HEK293T (cell line): ENCODE measurements at regions not wholly inside any gene's neighbourhood (a gene's known extent, or its start where the extent isn't known, plus 50 kb on each side); places are given as distances from the start of the nearest gene placed in this dataset.

Experiments used
- BHLHE40 ChIP-seq: fragments of 450-650 bp; IDR thresholded peaks from 2 replicates; pipeline ENCODE4 v1.6.1; 2016; ENCODE audit warnings: mild to moderate bottlenecking, moderate library complexity, borderline replicate concordance
- FOXK2 ChIP-seq: fragments of 450-650 bp; IDR thresholded peaks from 2 replicates; pipeline ENCODE4 v1.6.1; 2016; ENCODE audit warnings: mild to moderate bottlenecking
- FOXM1 ChIP-seq: fragments of 450-650 bp; IDR thresholded peaks from 2 replicates; pipeline ENCODE4 v1.6.1; 2017; ENCODE audit warnings: mild to moderate bottlenecking, borderline replicate concordance
- HDGF ChIP-seq: fragments of 450-650 bp; IDR thresholded peaks from 2 replicates; pipeline ENCODE4 v1.6.1; 2017; ENCODE audit warnings: antibody characterized with exemption, borderline replicate concordance
- NFRKB ChIP-seq: fragments of 450-650 bp; IDR thresholded peaks from 2 replicates; pipeline ENCODE4 v1.6.1; 2016; ENCODE audit warnings: mild to moderate bottlenecking, moderate library complexity
- PKNOX1 ChIP-seq: fragments of 450-650 bp; IDR thresholded peaks from 2 replicates; pipeline ENCODE4 v1.6.1; 2016
- SUZ12 ChIP-seq: fragments of 450-650 bp; IDR thresholded peaks from 2 replicates; pipeline ENCODE4 v1.6.1; 2016; ENCODE audit warnings: mild to moderate bottlenecking
- TARDBP ChIP-seq: fragments of 450-650 bp; IDR thresholded peaks from 2 replicates; pipeline ENCODE4 v1.6.1; 2016

- TF ChIP-seq FOXM1 = no peak
- no peak for TF ChIP-seq PKNOX1
- no peak for TF ChIP-seq HDGF
- TF ChIP-seq BHLHE40 = no peak
- TF ChIP-seq FOXK2 = no peak
- no peak for TF ChIP-seq NFRKB
- TF ChIP-seq TARDBP = no peak
- TF ChIP-seq SUZ12 = no peak
Observed at GRCh38 chr2:194385376-194385775, 1271.7 kb upstream of the SLC39A10 start.
